GM19452 (cell line): ENCODE measurements at regions not wholly inside any gene's neighbourhood (a gene's known extent, or its start where the extent isn't known, plus 50 kb on each side); places are given as distances from the start of the nearest gene placed in this dataset.

Experiments
- ATAC-seq: cut with Tn5 transposase; IDR thresholded peaks from one replicate; pipeline ENCODE4 v1.9.1; 2021; ENCODE audit not compliant: unreplicated experiment

- no peak for ATAC-seq
Measured at GRCh38 chr4:187940299-187940698, 55.3 kb upstream of the ZFP42 start.

DNA sequence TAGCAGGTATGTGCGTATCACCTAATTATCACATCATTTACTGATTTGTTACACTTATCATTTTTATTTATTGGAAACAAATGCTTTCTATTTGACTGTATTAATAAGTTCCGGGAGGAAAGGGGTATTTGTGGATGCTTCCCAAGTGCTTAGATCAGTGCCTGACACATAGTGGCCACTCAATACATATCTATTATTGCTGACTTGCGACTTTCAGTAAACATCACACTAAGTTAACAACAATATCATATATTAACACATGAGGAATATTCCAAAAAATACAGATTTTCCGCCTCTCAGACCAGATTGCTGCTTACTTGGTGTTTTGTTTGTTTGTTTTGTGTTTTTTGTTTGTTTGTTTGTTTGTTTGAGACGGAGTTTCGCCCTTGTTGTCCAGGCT lies 52.6 kb upstream of the ZFP42 start:
- no peak for ATAC-seq

GRCh38 chr4:187944179-187944578 lies 51.4 kb upstream of the ZFP42 start:
- no peak for ATAC-seq
